Brain microvascular endothelial cell (primary cell): ENCODE measurements at regions not wholly inside any gene's neighbourhood (a gene's known extent, or its start where the extent isn't known, plus 50 kb on each side); places are given as distances from the start of the nearest gene placed in this dataset.

Source experiments
- DNase-seq: peaks from one replicate; pipeline ENCODE4 v3.0.0-alpha.2; 2020
- H3K27ac ChIP-seq: fragments of 250-450 bp; sonication (Bioruptor Pico); 2 replicates; pipeline ENCODE4 v1.5.1; 2020; ENCODE audit warnings: mild to moderate bottlenecking, moderate library complexity
- H3K27me3 ChIP-seq: fragments of 250-450 bp; sonication (Bioruptor Pico); replicated peaks from 2 replicates; pipeline ENCODE4 v1.5.1; 2020; ENCODE audit warnings: mild to moderate bottlenecking
- H3K36me3 ChIP-seq: fragments of 250-450 bp; sonication (Bioruptor Pico); replicated peaks from 2 replicates; pipeline ENCODE4 v1.5.1; 2020; ENCODE audit warnings: mild to moderate bottlenecking
- H3K4me3 ChIP-seq: 2 replicates; pipeline ENCODE4 v1.5.1; 2011; ENCODE audit warnings: low read depth, mild to moderate bottlenecking, control low read depth, low read length, moderate library complexity
- CTCF ChIP-seq: IDR thresholded peaks from 2 replicates; pipeline ENCODE4 v1.5.1; 2011; ENCODE audit warnings: low read depth, mild to moderate bottlenecking, moderate library complexity, low read length, control low read depth, inconsistent platforms; ENCODE audit errors: missing control alignments
- in situ Hi-C: cut with HindIII; loops from 2 replicates; pipeline ENCODE4 v1.10.0; 2017; ENCODE audit warnings: low sequenced_read_pairs, low pct_ligation_motif_present

GRCh38 chr3:124383051-124383450 is 347.2 kb upstream of the UMPS start:
- Histone ChIP-seq H3K4me3 (no peak overlapping the region), H3K27me3 (no peaks in the 10 kb centered on the region), H3K27ac (no peak overlapping the region), H3K36me3 (no peaks in the 10 kb centered on the region)
- no peak for DNase-seq
- in situ Hi-C loops: no loop called here
- TF ChIP-seq CTCF: no peak

GRCh38 chr3:124383846-124384466 is 346.3 kb upstream of the UMPS start:
- no peaks in the 10 kb centered on the region for H3K27me3 ChIP-seq
- in situ Hi-C loops: no loop called here
- TF ChIP-seq CTCF: no peak
- no peak overlapping the region for H3K4me3 ChIP-seq
- H3K36me3 ChIP-seq: no peaks in the 10 kb centered on the region
- H3K27ac ChIP-seq: no peak overlapping the region
- DNase-seq: no peak

GRCh38 chr3:124384527-124384926 is 345.7 kb upstream of the UMPS start:
- no peak for DNase-seq
- Histone ChIP-seq H3K36me3 (no peaks in the 10 kb centered on the region), H3K27ac (no peak overlapping the region), H3K4me3 (no peak overlapping the region), H3K27me3 (no peaks in the 10 kb centered on the region)
- in situ Hi-C loops: no loop called here
- no peak for TF ChIP-seq CTCF

- Histone ChIP-seq H3K27ac (no peak overlapping the region), H3K4me3 (no peak overlapping the region), H3K36me3 (no peaks in the 10 kb centered on the region), H3K27me3 (no peaks in the 10 kb centered on the region)
- TF ChIP-seq CTCF: no peak
- in situ Hi-C loops: no loop called here
- no peak for DNase-seq
Observed at GRCh38 chr3:124385996-124386395, 344.3 kb upstream of the UMPS start.

GRCh38 chr3:124386996-124387595 is 343.2 kb upstream of the UMPS start:
- in situ Hi-C loops: no loop called here
- DNase-seq: no peak
- no peak overlapping the region for H3K4me3 ChIP-seq
- no peaks in the 10 kb centered on the region for H3K27me3 ChIP-seq
- no peak for TF ChIP-seq CTCF
- H3K36me3 ChIP-seq: no peaks in the 10 kb centered on the region
- H3K27ac ChIP-seq: no peak overlapping the region

- TF ChIP-seq CTCF: no peak
- H3K27ac ChIP-seq: no peak overlapping the region
- no peak for DNase-seq
- no peak overlapping the region for H3K4me3 ChIP-seq
- no peaks in the 10 kb centered on the region for H3K36me3 ChIP-seq
- in situ Hi-C loops: no loop called here
- no peaks in the 10 kb centered on the region for H3K27me3 ChIP-seq
Observed at GRCh38 chr3:124391774-124392173, 338.5 kb upstream of the UMPS start.
